ENCODE measurements at regions not wholly inside any gene's neighbourhood (a gene's known extent, or its start where the extent isn't known, plus 50 kb on each side); places are given as distances from the start of the nearest gene placed in this dataset.
"Not testable (repeated sequence)": the region's sequence is repeated elsewhere in the genome, so short reads cannot be mapped to it uniquely, and the experiment has no call there.

- not testable (repeated sequence) for TF ChIP-seq EZH2 (IDR thresholded peaks at IDR 0.05; ENCODE audit: borderline replicate concordance, low read depth, low read length, poor library complexity, severe bottlenecking); CTCF (conservative IDR thresholded peaks at IDR 0.05; ENCODE audit: low read depth, low read length)
Observed at GRCh38 chrX:63176578-63176977, 174.6 kb downstream of the SPIN4 start.
